GM18907 (cell line): ENCODE measurements at regions not wholly inside any gene's neighbourhood (a gene's known extent, or its start where the extent isn't known, plus 50 kb on each side); places are given as distances from the start of the nearest gene placed in this dataset.
"Not testable (repeated sequence)": the region's sequence is repeated elsewhere in the genome, so short reads cannot be mapped to it uniquely, and the experiment has no call there.

Experiments
- ATAC-seq: cut with Tn5 transposase; IDR thresholded peaks from one replicate; pipeline ENCODE4 v1.9.1; 2021; ENCODE audit warnings: mild to moderate bottlenecking, moderate library complexity; ENCODE audit not compliant: unreplicated experiment

DNA sequence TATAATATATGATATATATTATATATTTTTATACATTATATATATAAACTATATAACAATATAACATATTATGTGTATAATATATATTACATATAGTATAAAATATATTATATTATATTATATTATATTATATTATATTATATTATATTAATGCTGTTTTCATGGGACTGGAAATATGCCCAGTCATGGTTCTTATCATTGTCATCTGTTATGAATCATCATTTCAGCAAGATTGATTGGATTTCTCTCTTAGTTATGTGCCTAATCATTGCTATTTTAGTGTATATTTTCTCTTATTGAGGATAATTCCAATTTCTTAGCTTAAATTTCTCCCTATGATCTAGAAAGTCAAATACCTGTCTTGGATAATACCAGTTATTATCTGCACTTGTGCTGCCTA is 617.8 kb downstream of the TRIB2 start:
- ATAC-seq: no peak

- no peak for ATAC-seq
Measured at GRCh38 chr2:13335862-13336535, 619.3 kb downstream of the TRIB2 start.

- no peak for ATAC-seq
Measured at GRCh38 chr2:13351068-13351467, 634.3 kb downstream of the TRIB2 start.

DNA sequence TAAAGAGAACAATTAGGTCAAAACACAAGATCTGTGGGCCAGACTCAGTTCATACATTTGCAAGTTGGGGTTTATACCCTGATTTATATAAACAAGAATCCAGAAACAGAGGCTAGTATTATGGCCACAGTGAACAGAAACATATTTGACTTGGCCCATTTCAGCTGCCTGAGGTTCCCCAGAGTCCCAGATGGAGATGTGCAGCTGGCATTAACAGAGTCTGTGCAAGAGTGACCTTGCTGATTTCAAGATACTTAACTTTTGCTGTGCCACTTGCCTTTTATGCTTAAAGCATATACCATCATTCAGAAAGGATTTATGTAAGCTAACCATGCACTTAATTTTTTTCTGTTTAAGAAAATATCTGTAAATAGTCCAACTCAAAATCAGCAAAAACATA is 636.3 kb downstream of the TRIB2 start:
- ATAC-seq: no peak

DNA sequence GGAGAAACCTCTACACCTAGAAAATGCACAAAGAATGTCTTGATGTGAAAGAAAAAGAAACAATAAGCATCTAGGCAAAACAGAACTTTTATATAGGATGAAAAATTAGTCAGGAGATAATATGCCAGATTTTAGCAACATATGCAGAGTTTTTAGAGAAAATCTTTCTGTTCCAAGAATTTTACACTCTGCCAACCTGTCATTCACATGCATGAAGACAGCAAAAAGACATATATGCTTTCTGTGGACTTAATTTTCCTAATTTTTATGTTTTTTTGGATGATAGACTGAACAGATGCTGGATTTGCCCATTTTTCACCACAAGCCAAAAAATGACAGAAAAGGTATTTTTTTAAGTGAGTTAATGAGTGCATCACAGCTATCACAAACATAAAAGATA is 637.3 kb downstream of the TRIB2 start:
- no peak for ATAC-seq

GRCh38 chr2:13381928-13382327 is 665.2 kb downstream of the TRIB2 start:
- not testable (repeated sequence) for ATAC-seq

GRCh38 chr2:13389172-13389571 is 672.4 kb downstream of the TRIB2 start:
- not testable (repeated sequence) for ATAC-seq

DNA sequence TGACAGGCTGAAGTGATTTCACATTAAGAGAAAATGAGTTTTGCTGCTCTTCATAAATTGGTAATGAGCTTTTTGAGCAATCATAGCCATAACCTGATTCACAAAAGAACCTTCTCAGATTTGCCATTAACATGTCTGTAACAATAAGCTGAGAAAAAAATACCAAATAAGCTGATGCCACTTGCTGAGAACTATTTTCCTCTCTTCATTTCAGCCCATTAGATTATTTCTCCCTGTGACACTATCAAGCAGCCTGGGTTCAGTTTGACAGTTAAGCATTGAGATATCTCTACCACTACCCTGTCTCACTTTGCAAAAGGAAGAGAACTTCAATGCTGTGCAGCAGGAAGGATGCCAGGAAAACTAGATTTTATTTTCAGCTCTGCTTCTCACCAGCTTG is 673.9 kb downstream of the TRIB2 start:
- no peak for ATAC-seq

DNA sequence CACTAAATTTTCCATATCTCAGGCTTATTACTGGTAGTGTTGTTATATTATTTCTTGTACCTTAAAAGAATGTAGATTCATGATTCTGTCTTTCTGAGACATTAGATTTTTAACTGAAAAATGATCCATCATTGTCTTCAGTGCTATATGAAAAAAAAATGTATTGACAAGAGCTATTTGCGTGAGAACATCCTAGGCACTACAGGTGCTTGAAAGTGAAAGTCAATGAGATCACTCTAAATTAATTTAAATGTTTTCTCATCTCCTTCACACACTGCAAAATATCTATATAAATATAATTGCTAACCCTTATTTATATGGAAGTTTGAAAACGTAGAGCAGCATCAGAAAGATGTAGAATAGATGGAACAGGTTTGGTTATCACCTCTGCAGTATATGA is 684.6 kb downstream of the TRIB2 start:
- ATAC-seq: no peak

- ATAC-seq: no peak
Measured at GRCh38 chr2:13413989-13414388, 697.3 kb downstream of the TRIB2 start.

DNA sequence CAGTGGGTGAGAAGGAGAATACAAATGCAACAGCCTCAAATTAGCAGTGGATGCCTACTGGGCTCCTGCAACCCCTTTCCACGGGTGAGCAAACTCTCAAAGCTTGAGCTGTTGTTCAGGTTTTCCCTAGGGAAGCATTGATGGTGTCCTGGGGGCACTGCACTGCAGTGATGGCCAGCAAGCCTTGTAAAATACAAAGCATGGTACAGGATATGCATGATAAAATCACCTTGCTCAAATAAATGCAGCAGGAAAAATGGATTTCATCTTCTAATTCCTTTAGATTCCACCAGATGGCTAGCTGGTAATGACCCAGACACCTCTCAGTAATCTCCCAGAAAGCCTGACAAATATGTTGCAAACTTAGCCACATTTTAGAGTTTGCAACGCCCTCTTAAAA is 698.2 kb downstream of the TRIB2 start:
- ATAC-seq: no peak

DNA sequence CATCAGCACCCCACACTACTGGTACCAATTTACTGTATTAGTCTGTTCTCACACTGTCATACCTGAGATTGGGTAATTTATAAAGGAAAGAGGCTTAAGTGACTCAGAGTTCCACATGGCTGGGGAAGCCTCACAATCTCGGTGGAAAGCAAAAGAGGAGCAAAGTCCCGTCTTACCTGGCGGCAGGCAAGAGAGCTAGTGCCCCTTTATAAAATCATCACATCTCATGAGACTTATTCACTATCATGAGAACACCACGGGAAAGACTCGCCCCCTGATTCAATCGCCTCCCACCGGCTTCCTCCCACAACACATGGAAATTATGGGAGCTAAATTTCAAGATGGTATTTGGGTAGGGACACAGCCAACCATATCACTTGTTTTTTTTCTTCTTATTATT is 717.2 kb downstream of the TRIB2 start:
- no peak for ATAC-seq

DNA sequence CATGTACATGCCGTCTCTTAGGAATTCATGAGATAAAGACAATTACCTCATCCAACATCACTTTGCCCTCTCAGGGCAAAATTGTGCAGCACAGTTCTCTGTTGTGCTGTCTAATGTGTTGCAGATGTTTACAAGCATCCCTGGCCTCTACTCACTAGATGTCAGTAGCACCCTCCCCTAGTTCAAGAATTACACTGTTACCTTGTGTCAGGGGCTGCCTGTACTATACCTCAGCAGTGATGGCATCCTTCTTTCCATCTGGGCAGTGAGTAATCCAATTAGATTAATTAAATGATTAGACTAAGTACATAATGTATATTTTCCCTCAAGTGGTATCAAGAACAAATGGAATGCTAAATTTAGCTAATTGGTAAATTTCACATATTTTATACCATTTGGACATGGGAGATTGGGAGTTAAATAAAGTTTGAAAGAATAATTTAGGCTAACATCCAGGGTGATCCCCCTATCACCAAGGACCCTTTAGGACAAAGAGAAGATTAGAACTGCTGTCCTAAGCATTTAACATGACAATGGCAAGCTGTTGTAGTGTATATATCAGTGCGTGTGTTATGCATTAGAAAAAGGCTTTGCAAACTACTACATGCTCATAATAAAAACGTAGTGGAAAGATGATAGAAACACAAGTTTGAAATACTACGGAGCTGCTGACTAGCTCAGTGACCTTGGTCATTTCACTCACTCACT is 727.0 kb downstream of the TRIB2 start:
- ATAC-seq: not testable (repeated sequence)

DNA sequence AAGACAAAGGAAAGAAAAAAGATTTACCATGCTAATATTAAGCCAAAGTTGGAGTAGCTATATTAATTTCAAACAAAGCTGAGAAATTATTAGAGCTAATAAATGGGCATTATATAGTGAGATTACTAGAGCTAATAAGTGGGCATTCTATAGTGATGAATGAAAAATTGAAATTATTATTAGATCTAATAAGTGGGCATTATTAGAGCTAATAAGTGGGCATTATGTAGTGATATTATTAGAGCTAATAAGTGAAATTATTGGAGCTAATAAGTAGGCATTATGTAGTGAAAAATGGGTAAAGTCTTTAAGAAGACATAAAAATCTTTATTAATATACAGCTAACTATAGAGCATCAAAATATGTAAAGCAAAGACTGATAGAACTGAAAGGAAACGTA is 745.7 kb downstream of the TRIB2 start:
- no peak for ATAC-seq

DNA sequence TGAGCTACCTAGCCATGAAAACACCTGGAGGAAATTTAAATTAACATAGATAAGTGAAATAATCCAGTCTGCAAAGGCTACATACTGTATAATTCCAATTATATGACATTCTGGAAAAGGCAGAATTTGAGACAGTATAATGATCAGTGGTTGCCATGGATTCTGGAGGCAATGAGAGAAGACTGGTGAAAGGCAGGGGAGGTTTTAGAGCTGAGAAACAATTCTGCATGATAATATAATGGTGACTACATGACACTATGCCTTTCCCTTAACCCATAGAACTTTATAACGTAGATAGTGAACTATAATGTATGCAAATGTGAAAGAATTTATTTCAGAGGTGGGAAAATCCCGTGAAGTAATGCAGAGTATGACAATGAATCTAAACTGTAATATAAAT is 749.3 kb downstream of the TRIB2 start:
- ATAC-seq: no peak

DNA sequence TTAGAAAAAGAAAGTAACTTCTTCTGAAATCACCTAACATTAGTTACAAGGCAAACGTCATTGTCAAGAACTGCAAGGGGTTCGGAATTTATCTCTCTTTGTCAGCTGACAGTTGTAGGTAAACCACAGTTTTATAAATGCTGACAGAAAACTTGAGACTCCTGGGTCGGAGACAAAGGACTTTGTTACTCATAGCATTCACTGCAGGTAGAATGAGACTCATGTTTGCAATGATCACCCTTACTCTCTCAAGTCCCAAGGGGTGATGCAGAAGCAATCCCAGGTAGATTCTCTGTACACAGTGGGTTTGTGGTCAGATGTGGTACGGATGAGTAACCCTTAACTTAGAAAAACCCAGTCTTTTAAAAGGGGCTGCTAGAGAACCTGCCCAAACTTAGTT is 757.8 kb downstream of the TRIB2 start:
- no peak for ATAC-seq

- ATAC-seq: peak; percentile 69
Measured at GRCh38 chr2:13480057-13480456, 763.3 kb downstream of the TRIB2 start.

DNA sequence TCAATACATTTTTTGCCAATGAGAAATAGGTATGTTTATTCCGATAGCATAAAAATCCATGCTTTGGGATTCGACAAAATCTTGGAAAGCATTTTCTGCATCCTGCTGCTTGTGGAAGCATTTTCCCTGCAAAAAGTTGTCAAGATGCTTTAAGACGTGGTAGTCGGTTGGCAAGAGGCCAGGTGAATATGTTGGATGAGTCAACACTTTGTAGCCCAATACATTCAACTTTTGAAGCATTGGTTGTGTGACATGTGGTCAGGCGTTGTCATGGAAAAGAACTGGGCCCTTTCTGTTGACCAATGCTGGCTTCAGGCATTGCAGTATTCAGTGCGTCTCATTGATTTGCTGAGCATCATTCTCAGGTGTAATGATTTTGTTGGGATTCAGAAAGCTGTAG is 764.5 kb downstream of the TRIB2 start:
- ATAC-seq: no peak

DNA sequence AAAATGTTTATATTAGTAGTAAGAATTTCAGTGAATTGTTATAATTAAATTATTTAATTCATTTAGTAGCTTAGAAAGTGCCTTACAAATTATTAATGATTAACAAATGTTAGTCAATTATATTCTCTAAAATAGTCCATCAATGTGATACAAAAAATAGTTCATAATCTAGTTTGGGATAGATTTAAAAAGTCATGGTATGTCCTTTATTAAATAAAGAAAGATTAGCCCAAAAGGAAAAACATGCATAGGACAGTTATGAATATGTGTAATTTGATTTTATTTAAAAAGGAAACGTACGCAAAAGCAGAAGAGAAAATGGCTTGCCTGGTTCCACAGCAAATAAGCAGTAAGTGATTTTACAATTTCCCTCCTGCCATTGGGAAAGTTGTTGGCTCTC is 768.5 kb downstream of the TRIB2 start:
- no peak for ATAC-seq

GRCh38 chr2:13488965-13489364 is 772.2 kb downstream of the TRIB2 start:
- no peak for ATAC-seq

GRCh38 chr2:13492262-13492661 is 775.5 kb downstream of the TRIB2 start:
- ATAC-seq: no peak

GRCh38 chr2:13495051-13495450 is 778.3 kb downstream of the TRIB2 start:
- no peak for ATAC-seq

DNA sequence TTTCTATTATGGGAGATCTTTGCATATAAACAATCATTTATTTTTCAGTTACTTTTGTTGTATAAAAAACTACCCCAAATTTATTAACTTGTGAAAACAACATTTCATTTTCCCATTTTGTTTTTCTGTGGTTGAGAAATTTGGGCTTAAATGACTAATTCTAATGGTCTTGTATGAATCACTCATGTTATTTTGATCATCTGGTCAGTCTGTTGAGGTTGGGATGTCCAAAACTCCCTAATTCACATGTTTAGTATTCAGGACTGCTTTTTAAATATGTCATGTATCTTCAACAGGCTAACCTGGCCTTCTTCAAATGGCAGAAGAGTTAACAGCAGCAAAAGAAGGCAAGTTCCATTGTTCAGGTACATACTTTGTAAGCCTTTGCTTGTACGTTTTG is 788.1 kb downstream of the TRIB2 start:
- peak; percentile 88 for ATAC-seq
